Spinal cord (tissue), 9 donors: ENCODE measurements at regions not wholly inside any gene's neighbourhood (a gene's known extent, or its start where the extent isn't known, plus 50 kb on each side); places are given as distances from the start of the nearest gene placed in this dataset.

Experiments used
- DNase-seq, 6 donors: peaks; one replicate each; pipeline versions ENCODE4 v3.0.0 to v3.0.0-alpha.2; 2013 to 2015; ENCODE audit warnings: low spot score in 6 of 6, low read depth in 4 of 6
- H3K27ac ChIP-seq: one replicate; pipeline ENCODE4 v1.5.1; 2013; ENCODE audit warnings: low read depth, low read length, control low read depth
- H3K27me3 ChIP-seq: one replicate; pipeline ENCODE4 v1.6.1; 2013; ENCODE audit warnings: low read length; ENCODE audit not compliant: control insufficient read depth, insufficient read depth
- H3K36me3 ChIP-seq: one replicate; pipeline ENCODE4 v1.6.1; 2013; ENCODE audit warnings: low read length; ENCODE audit not compliant: control insufficient read depth, insufficient read depth
- H3K4me1 ChIP-seq: one replicate; pipeline ENCODE4 v1.6.1; 2013; ENCODE audit warnings: low read length; ENCODE audit not compliant: control insufficient read depth, insufficient read depth
- H3K4me3 ChIP-seq: one replicate; pipeline ENCODE4 v1.5.1; 2013; ENCODE audit warnings: low read depth, low read length, control low read depth
- H3K9me3 ChIP-seq: one replicate; pipeline ENCODE4 v1.6.1; 2013; ENCODE audit warnings: low read length; ENCODE audit not compliant: control insufficient read depth, insufficient read depth
- WGBS: methylation state at CpG from one replicate; pipeline ENCODE4 v1.1.5; 2013; ENCODE audit warnings: missing lambda C conversion rate; ENCODE audit not compliant: insufficient coverage; 5-methylcytosine and 5-hydroxymethylcytosine counted together
- donor health status: healthy.

DNA sequence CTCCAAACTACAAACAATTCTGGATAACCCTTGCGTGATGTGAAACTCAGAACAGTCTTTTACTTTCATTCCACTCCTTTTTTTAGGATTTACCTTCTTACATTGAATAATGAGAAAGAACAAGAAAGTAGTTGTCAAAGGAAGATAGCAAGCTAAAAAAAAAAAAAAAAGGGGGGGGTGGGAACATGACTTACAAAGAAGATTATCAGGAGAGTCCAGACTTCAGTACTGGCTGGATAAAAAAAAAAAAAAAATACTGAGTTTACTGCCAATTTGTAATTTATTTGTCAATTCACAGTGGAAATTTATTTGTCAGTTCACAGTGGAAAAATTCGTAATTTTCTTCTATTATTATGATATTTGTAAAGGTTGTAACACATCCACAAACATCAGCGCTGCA lies 792.4 kb upstream of the SLITRK5 start:
- H3K4me1 ChIP-seq: no peaks in the 10 kb centered on the region
- no peak overlapping the region for H3K4me3 ChIP-seq
- no peaks in the 10 kb centered on the region for H3K36me3 ChIP-seq
- H3K27ac ChIP-seq: no peak overlapping the region
- WGBS: no CpG with 5 or more reads among the region's 3 CpGs
- no peak for DNase-seq
- H3K27me3 ChIP-seq: no peaks in the 10 kb centered on the region
- no peaks in the 10 kb centered on the region for H3K9me3 ChIP-seq

DNA sequence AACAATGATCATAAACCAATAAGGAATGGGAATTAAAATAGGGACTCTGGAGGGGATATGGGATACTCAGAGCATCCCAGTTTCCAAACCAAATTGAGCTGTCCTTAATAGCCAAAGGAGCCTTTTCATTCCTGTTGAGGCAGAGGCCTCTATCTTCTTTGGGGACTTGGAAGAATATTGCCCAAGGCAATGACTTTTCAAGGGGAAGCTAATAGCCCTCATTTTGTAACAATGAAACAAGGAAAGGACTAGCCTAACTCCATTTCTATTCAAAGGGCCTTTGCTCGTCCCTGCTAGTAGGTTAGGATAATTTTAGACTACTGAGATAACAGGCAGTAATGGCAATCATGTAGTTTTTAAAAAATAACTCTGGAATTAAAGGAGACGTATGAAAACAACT lies 789.8 kb upstream of the SLITRK5 start:
- H3K27ac ChIP-seq: no peak overlapping the region
- DNase-seq: no peak
- no peaks in the 10 kb centered on the region for H3K36me3 ChIP-seq
- H3K4me3 ChIP-seq: no peak overlapping the region
- no peaks in the 10 kb centered on the region for H3K4me1 ChIP-seq
- no peaks in the 10 kb centered on the region for H3K9me3 ChIP-seq
- no peaks in the 10 kb centered on the region for H3K27me3 ChIP-seq
- WGBS: no CpG with 5 or more reads among the region's 2 CpGs

DNA sequence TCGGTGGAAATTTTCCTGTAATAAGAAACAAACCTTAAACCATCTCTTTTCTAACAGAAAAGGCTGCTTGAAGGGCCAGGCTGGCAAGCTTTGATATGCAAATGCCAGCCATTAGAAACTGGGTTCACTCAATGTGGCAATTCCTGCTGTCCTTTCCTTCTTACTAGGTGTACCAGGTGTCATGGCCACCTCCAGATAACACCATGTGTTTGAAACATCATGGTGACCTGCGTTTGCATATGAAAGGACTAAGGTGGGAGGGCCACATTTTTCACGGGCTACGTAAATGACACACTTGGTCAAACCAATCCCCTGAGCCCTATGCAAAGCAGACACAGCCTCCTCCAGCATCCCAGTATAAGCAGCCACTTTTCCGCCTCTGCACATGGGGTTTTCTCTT lies 789.1 kb upstream of the SLITRK5 start:
- 85% methylated on average over 4 of the region's 5 CpGs for WGBS

DNA sequence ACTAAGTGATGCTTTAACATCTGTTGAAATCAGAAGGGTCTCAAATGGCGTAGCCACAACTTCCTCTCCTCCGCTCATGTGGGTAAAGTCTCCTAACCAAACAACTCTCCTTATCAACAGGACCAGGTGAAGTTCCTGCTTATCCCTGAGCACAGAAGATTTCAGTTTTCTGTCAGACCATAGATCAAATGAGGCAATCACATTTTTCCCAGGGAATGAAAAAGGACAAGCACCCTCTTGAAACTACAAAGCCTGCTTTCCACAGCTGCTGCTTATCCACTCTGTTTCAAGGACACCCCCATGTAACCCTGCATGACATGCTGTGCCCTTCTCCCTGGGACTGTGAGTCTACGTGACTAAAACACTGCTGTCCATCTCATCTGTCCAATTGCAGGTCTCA lies 788.3 kb upstream of the SLITRK5 start:
- Histone ChIP-seq H3K9me3 (no peaks in the 10 kb centered on the region), H3K4me1 (no peaks in the 10 kb centered on the region)
- WGBS: 100% methylated on average over 2 of the region's 3 CpGs

More for the DNA sequence above, 789.1 kb upstream of the SLITRK5 start:
- Histone ChIP-seq H3K36me3 (no peaks in the 10 kb centered on the region), H3K27ac (no peak overlapping the region), H3K4me3 (no peak overlapping the region), H3K9me3 (no peaks in the 10 kb centered on the region), H3K4me1 (no peaks in the 10 kb centered on the region), H3K27me3 (no peaks in the 10 kb centered on the region)
- no peak for DNase-seq

DNA sequence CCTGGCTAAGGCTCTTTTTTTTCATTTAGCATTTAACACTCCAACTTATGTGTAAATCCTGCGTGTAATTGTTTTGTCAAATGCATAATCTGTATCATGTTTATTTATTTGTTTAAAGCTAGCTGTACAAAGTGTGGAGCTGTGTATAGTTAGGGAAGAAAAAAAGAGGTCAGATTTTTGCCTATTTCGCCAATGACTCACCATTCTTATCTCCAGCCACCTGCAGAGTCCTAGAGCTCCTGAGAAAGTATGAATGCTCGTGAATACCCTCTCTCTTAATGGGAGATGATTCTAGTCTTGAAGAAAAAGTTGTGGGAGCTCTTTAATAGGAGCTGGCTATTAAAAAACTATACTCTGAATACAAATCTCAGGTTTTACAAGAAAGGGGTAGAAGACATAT lies 778.8 kb upstream of the SLITRK5 start:
- WGBS: no CpG with 5 or more reads among the region's 3 CpGs
- no peak overlapping the region for H3K27ac ChIP-seq
- H3K4me1 ChIP-seq: no peaks in the 10 kb centered on the region
- H3K9me3 ChIP-seq: no peaks in the 10 kb centered on the region
- no peak for DNase-seq
- no peaks in the 10 kb centered on the region for H3K27me3 ChIP-seq
- no peak overlapping the region for H3K4me3 ChIP-seq
- H3K36me3 ChIP-seq: no peaks in the 10 kb centered on the region

More for the DNA sequence above, 788.3 kb upstream of the SLITRK5 start:
- H3K27me3 ChIP-seq: no peaks in the 10 kb centered on the region
- H3K27ac ChIP-seq: no peak overlapping the region
- no peaks in the 10 kb centered on the region for H3K36me3 ChIP-seq
- H3K4me3 ChIP-seq: no peak overlapping the region
- DNase-seq: no peak

DNA sequence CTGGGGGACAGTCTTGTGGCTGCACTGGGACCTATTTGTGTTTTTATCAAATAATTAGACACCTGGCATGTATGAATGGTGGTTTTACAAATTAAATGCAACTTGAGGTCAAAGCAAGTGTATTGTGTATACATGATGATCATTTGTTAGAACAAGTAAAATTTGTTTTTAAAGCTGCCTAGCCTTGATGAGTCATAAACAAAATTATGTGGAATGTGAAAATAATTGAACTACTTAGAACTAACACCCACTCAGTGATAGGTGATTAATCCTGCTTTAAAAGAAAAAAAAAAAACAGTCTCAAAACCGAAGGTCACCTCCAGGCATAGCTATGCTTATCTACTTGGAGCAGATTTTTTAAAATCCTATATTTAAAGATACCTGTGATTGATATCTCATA lies 770.3 kb upstream of the SLITRK5 start:
- no peaks in the 10 kb centered on the region for H3K36me3 ChIP-seq
- no peak for DNase-seq
- H3K4me1 ChIP-seq: no peaks in the 10 kb centered on the region
- no peak overlapping the region for H3K4me3 ChIP-seq
- no peaks in the 10 kb centered on the region for H3K27me3 ChIP-seq
- no peak overlapping the region for H3K27ac ChIP-seq
- no CpG with 5 or more reads among the region's 1 CpG for WGBS
- no peaks in the 10 kb centered on the region for H3K9me3 ChIP-seq

DNA sequence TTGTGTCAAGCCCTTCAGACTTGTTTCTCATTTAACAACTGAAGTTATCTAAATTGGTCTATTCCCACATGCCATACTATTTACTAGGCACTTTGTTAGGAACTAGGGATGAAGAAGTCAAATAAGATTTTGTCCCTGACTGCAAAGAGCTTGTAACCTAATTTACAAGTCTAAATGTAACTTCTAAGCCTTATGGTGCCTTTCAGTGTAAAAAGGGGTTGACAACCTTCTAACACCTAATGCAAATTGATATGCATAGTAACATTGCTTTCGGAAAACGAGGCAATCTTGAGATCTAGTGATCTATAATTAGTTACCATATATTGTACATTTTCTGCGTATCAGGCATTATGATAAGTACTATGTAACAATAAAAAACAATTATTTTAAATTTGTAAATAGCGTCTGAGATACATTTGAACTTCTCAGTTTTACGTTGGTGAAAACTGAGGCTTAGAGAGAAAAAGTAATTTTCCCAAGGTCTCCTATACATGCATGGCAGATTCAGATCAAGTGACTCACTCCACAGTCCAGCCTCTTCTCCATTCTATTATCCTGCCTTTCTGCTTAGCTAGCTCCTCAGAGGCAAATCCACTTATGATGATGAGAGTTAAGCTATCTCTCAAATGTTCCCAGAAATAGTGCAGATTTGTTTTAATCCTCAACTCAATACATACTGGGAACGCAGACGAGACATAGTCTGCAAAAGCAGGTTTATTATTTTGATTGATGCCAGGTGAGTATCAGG lies 764.9 kb upstream of the SLITRK5 start:
- DNase-seq: peak in 2 of 6 donors; percentile 5 to 19
- Histone ChIP-seq H3K9me3 (no peaks in the 10 kb centered on the region), H3K27me3 (no peaks in the 10 kb centered on the region), H3K4me1 (no peaks in the 10 kb centered on the region), H3K4me3 (no peak overlapping the region), H3K36me3 (no peaks in the 10 kb centered on the region), H3K27ac (no peak overlapping the region)
- no CpG with 5 or more reads among the region's 7 CpGs for WGBS

DNA sequence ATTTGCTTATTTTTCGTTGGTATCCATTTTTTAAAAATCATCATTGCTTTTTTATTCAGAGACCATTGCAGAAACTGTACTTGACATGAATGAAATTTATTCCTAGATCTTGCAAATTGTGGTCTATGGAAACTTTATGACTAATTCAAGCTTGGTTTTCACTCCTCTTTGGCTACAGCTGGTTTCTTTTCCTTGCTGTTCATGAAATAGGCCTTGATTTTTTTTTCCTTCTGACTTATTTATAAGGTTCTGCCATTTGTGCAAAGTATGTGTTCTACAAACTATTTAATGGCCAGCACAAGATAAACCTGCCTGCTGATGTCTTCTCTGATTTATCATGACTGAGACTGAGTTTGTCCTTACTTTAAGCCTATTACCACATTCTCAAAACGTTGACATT lies 764.0 kb upstream of the SLITRK5 start:
- Histone ChIP-seq H3K4me1 (no peaks in the 10 kb centered on the region), H3K4me3 (no peak overlapping the region), H3K27ac (no peak overlapping the region), H3K9me3 (no peaks in the 10 kb centered on the region), H3K27me3 (no peaks in the 10 kb centered on the region), H3K36me3 (no peaks in the 10 kb centered on the region)
- WGBS: no CpG with 5 or more reads among the region's 2 CpGs
- no peak for DNase-seq

DNA sequence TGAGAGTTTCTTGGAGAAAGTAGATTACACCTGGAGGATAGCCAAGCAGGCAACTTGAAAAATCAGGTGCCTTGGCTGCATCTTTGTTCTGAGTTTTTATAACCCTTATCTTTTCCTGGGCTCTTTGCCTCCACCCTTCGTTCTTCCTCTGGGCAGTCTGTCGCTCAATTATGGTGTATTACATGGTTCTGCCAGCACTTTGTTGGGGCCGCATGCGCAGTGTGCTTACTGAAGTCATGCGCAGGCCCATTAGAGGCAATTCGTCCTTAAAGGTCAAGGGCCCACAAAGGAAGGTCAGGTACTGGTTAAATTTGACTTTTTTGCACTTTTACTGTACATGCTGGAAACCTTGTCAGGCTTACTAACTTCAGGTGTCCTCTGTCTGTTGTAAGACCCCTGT lies 761.9 kb upstream of the SLITRK5 start:
- DNase-seq: peak in 1 of 6 donors; percentile 9
- Histone ChIP-seq H3K27ac (no peak overlapping the region), H3K4me3 (no peak overlapping the region), H3K4me1 (no peaks in the 10 kb centered on the region), H3K36me3 (no peaks in the 10 kb centered on the region), H3K9me3 (peaks cover under 1% of the 10 kb centered on the region), H3K27me3 (no peaks in the 10 kb centered on the region)
- 95% methylated on average over 5 of the region's 6 CpGs for WGBS

DNA sequence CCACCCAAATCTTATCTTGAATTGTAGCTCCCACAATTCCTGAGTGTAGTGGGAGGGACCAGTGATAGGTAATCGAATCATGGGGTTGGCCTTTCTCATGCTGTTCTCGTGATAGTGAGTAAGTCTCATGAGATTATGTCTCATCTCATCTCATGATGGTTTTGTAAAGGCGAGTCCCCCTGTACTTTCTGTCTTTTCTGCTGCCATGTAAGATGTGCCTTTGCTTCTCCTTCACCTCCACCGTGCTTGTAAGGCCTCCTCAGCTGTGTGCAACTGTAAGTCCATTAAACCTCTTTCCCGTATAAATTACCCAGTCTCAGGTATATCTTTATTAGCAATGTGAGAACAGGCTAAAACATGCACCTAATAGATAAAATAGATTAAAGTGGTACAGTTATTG lies 756.4 kb upstream of the SLITRK5 start:
- Histone ChIP-seq H3K4me1 (no peaks in the 10 kb centered on the region), H3K9me3 (peaks cover 2% of the 10 kb centered on the region), H3K36me3 (no peaks in the 10 kb centered on the region), H3K27ac (no peak overlapping the region), H3K27me3 (no peaks in the 10 kb centered on the region), H3K4me3 (no peak overlapping the region)
- no peak for DNase-seq
- WGBS: 50% methylated on average over 1 of the region's 5 CpGs
